HCEC 1CT (cell line): ENCODE measurements at regions not wholly inside any gene's neighbourhood (a gene's known extent, or its start where the extent isn't known, plus 50 kb on each side); places are given as distances from the start of the nearest gene placed in this dataset.
"Not testable (repeated sequence)": the region's sequence is repeated elsewhere in the genome, so short reads cannot be mapped to it uniquely, and the experiment has no call there.

Source experiments
- DNase-seq: peaks from one replicate; pipeline ENCODE4 v3.0.0-alpha.2; 2017

GRCh38 chr2:52639692-52640091 lies 1127.9 kb upstream of the CHAC2 start:
- no peak for DNase-seq

GRCh38 chr2:52632543-52632942 lies 1135.1 kb upstream of the CHAC2 start:
- DNase-seq, result no peak

GRCh38 chr2:52629944-52630343 lies 1137.7 kb upstream of the CHAC2 start:
- no peak for DNase-seq

- no peak for DNase-seq
These were observed 1138.1 kb upstream of the CHAC2 start for GRCh38 chr2:52629531-52629930.

GRCh38 chr2:52622266-52622665 lies 1145.3 kb upstream of the CHAC2 start:
- DNase-seq, result no peak

- DNase-seq, result peak; percentile 15
These were observed 1154.5 kb upstream of the CHAC2 start for GRCh38 chr2:52613064-52613463.

- no peak for DNase-seq
These were observed 1155.8 kb upstream of the CHAC2 start for GRCh38 chr2:52611759-52612158.

- DNase-seq, result no peak
These were observed 1159.6 kb upstream of the CHAC2 start for GRCh38 chr2:52608030-52608429.

- no peak for DNase-seq
These were observed 1170.3 kb upstream of the CHAC2 start for GRCh38 chr2:52597346-52597745.

- DNase-seq, result no peak
These were observed 1173.6 kb upstream of the CHAC2 start for GRCh38 chr2:52594026-52594425.

- DNase-seq, result not testable (repeated sequence)
These were observed 1183.5 kb upstream of the CHAC2 start for GRCh38 chr2:52584071-52584470.

- DNase-seq, result no peak
These were observed 1195.1 kb upstream of the CHAC2 start for GRCh38 chr2:52572469-52572894.

GRCh38 chr2:52571380-52572347 lies 1195.9 kb upstream of the CHAC2 start:
- DNase-seq, result no peak

GRCh38 chr2:52570716-52571115 lies 1196.9 kb upstream of the CHAC2 start:
- DNase-seq, result no peak

- DNase-seq, result no peak
These were observed 1204.5 kb upstream of the CHAC2 start for GRCh38 chr2:52563151-52563550.

GRCh38 chr2:52558265-52558664 lies 1209.3 kb upstream of the CHAC2 start:
- DNase-seq, result no peak

- DNase-seq, result no peak
These were observed 1225.3 kb upstream of the CHAC2 start for GRCh38 chr2:52542297-52542696.

GRCh38 chr2:52539026-52539970 lies 1228.3 kb upstream of the CHAC2 start:
- DNase-seq, result peak; percentile 4

GRCh38 chr2:52537588-52537987 lies 1230.0 kb upstream of the CHAC2 start:
- DNase-seq, result no peak

- no peak for DNase-seq
These were observed 1230.6 kb upstream of the CHAC2 start for GRCh38 chr2:52536929-52537460.

GRCh38 chr2:52532956-52533355 lies 1234.6 kb upstream of the CHAC2 start:
- DNase-seq, result no peak

- no peak for DNase-seq
These were observed 1240.9 kb upstream of the CHAC2 start for GRCh38 chr2:52526735-52527134.

- no peak for DNase-seq
These were observed 1247.0 kb upstream of the CHAC2 start for GRCh38 chr2:52520644-52521043.
